Ramos (cell line): ENCODE measurements at regions not wholly inside any gene's neighbourhood (a gene's known extent, or its start where the extent isn't known, plus 50 kb on each side); places are given as distances from the start of the nearest gene placed in this dataset.

Experiments
- in situ Hi-C: fragments of 300-500 bp; cut with MboI; formaldehyde crosslinking; loops from one replicate; pipeline ENCODE4 v1.14.3; 2022; ENCODE audit warnings: low sequenced_read_pairs; ENCODE audit not compliant: unreplicated experiment

DNA sequence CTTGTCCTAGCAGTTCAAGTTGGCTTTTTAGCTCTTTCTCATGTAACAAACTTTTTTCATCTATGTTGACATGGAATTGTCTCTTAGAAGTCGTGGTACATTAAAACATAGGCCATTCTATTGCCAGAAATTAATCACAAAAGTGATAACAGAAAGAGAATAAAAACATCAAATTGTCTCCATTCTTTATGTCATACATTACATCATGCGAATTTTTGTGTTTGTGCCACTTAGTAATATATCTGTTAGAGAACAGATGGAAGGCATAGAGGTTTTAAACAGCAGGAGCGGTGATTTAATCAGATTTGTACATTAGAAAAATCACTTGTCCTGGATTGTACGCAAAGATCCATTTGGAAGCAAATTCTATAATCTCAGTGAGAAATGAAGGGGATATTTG is 136.5 kb upstream of the CDH20 start:
- in situ Hi-C loops = no loop called here

DNA sequence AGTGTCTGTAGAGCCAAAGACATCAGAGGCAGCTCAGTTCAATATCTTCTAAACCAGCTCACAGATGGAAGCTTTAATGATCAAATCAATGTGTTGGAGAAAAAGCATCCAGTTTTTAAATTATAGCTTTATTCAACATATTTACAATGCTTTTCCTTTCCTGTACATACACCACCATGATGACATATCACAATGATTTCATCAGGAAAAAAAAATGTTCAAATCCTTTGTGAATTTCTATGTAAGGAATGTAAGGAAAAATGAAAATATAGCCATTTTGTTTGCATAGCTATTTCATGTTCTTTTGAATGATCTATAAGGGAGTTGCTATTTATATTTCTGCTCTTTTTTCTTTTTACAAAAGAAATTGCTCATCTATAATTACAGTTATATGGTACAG is 134.7 kb upstream of the CDH20 start:
- in situ Hi-C loops = no loop called here

DNA sequence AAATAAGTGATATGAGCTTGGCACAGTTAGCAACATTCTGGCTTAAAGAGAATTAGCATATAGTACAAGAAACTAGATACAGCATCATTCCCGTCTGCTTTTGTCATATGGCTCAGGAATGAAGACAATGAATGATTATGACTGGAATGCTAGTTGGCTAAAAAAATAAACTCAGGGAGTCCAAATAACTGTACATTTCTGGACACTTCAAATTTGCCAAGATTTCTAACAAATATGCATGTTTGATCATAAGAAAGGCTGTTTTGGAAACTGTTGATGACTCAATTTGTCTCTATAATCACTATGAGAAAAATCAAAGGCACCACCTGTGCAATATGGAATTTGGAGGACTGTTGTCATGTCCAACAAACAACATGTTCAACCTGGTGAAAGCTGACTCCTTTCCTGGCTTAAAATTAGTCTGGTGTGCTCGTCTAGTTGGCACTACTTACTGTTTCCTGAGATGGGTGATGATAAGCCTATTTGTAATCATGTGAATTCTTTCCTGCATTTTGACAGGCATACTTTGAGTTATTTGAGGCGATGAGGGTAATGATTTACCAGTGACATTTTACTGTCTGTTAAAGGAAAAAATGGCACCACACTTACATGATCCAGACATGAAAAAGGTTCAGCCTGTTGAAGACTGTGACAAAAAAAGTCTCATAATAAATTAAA is 133.9 kb upstream of the CDH20 start:
- in situ Hi-C loops = no loop called here

DNA sequence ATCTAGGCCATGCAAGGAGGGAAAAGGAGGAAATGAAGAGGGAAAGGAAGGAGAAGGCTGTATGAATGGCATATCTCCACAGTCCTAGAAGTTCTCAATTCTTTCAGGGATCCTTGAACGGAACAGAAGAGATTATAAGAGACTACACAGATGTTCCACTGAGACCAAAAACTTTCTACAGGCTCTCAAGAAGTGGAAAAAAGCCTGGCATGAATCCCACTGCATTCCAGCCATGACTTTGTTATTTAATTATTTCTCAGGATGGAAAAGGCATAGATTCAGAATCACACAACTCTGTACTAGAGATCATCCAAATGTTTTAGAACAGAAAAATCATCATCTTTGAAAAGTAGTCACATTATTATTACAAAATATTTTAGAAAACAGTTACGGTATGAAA is 131.7 kb upstream of the CDH20 start:
- in situ Hi-C loops = no loop called here

DNA sequence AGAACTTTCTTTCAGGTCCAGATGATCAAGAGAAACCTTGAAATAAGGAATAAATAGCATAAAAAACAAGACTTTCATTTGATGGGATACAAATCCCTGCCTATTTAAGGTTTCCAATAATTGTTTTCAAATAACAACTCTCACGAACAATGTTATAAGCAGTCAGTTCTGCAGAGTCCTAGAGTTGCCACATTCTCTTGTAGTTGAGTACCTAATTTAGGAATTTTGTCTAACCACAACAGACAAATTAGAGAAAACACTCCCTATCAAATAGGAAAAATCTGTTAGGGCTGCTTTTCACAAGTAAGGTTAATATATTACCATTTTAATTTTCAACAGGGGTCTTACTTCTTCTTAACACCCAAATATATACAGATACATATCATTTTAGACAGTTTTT is 130.1 kb upstream of the CDH20 start:
- in situ Hi-C loops = no loop called here

DNA sequence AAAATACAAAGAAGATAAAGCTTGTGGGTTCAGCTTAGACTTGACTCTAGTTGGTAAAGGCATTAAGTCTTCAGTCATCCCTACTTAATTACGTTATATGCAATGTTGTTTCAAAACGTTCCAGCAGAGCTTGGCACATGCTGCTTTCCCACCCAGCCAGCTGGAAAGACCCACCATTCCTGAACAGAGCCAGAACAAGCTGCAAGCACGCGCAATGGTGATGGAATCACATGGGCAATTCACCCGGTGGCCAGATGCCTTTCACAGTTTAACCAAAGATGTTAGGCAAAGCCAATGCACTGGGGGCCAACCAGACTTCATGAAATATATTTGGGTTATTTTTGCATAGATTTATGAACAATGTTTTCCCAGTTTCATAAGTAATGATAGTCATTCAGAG is 123.4 kb upstream of the CDH20 start:
- in situ Hi-C loops = no loop called here

DNA sequence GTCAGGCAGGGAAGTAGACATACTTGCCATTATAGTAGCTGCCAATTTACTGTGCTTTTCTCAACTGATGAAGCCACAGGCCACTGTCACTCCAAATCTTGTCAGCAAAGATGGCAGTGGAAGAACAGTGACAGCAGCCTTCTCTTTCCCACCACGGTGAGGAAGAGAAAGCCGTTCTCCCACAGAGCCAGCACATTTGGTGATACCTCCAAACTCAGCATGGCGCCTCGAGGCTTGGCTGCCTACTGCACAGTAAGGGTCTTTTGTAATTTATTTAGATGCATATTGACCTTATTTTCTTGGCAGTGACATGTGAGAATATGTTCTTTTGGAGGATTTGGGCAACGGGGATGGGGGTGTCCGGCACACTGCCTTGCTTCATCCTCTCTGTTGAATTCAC is 117.2 kb upstream of the CDH20 start:
- in situ Hi-C loops = no loop called here

DNA sequence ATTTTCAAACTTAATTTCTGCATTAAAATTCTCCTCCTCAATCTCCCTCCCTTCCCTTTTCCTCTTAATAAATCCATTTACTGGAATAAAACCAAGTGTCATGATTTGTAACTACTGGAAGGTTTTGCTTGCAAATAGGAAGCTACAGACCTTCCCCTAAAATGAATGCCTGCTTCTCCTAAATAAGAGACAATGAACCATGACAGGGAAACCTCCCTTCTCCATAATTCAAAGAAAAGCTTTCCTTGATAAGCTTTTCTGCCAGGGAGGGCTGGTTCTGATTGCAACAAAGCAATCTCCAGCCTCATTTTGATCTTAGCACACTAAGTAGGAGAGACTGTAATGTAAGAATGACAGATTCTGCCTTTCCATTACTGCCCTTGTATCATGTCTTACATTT is 111.0 kb upstream of the CDH20 start:
- in situ Hi-C loops = no loop called here

DNA sequence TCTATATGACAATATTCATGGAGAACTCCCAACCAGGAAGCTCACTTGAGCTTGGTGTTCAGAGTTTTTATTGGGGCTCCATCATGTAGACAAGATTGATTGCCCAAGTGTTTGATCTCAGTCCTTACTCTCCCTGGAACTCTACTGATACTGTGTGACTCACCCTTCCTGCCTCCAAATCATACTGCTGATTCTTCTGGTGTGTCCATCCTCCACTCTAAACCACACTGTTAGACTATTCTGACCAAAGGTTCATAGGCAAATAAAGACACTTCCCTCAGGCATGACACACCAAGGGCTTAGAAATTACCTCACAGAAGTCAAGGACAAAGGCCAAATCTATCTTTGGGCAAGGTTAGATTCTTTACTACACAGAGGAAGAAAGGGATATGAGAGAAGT is 107.9 kb upstream of the CDH20 start:
- in situ Hi-C loops = no loop called here

DNA sequence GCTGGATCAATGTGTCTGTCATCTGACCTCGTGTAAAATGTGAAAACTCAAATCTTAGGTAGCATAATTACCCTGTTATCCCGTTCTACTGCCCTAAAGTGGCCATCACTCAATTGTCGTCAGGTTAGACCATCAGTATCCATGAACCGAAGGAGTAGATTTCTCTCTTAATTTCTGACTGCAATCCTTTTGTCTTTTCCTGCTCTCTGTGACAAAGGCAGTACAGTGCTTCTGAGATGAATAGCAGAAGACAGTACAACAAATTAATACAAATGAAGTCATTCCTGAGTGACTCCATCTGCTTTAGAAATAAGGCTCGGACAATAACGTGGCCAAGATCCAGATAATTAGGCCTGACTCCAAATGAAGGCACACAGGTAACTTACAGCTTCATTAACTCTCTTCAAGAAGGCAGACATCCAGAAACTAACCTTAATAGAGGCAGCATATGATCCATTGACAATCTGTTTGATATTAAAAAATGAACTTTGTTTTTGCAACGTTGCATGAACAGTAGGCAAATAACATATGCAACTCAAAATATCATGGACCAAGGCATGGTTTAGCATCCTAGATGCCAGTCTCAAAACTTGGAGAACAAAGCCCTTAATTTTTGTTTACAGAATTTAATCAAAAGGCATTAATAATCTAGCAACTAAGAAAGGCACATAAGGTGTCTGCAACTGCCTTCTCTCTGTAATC is 96.7 kb upstream of the CDH20 start:
- in situ Hi-C loops = no loop called here

DNA sequence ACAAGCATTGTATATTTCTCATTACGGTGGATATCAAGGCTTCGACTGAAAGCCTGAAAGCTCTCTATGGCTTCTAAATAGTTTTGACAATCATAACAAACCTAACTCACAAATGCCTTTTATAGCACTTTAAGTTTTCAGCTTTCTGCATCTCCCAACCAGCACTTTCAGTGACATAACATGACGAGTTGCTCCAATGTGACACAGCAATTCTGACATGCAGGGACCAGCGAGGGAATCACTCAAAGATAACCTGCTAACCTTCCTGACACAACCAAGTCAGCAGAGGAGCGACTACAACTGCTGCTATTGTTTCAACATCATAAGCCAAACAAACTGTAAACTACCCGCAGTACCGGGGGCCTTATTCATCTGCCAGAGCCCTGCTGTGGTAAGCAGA is 95.7 kb upstream of the CDH20 start:
- in situ Hi-C loops = no loop called here

DNA sequence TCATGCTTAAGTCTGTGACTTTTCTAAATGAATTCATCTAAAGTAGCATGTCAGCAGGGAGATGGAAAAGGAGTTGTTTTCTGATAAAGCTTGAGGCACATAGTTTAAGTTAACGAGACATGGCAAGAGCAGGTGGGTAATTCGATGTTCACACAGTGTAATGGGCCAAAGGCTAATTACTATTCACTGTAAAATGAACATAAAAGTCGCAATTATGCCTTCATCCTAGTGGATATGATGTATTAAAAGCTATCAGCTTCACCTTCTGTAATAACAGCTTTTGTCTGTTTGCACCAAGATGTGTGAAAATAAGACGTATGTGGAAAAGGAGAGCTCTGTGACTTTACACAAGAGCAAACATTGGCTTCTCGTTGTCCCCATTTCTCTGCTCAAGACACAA is 94.2 kb upstream of the CDH20 start:
- in situ Hi-C loops = no loop called here

DNA sequence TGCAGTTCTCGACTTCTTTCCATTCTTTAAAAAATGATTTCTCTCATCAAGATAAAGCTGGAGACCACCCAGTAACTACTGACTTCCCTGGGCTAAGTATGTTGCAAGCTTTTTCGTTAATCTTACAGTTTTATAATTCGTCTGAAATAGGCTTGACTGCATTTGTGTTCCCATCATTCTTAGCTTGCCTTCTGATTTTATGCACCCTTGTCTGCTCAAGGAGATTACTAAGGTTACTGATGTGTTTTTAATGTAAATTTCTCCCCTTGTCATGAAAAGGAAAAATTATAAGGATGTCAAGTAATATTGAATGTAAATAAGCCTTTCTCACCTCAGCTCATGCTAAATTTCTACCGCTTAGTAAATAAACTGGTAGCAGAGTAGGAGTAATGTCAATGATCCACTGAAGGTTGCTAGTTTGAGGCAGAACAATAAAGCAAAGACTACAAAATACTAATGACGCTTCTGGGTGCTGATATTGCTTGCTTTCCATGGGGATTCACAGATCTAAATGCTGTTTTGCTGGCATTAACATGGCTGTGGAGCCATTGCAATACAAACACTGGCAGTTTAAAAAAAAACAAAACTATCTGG is 91.9 kb upstream of the CDH20 start:
- in situ Hi-C loops = no loop called here

DNA sequence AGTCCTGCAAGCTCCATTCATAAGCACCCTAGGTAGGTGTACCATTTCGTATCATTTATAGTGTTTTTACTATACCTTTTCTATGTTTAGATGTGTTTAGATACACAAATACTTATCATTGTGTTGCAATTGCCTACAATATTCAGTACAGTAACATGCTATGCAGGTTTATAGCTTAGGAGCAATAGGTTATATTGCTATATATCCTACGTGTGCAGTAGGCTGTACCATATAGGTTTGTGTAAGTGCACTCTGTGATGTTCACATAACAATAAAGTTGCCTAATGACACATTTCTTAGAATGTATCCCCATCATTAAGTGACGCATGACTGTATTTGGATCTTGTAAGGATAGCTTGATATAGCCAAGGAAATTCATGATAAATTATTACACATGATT is 88.6 kb upstream of the CDH20 start:
- in situ Hi-C loops = no loop called here

DNA sequence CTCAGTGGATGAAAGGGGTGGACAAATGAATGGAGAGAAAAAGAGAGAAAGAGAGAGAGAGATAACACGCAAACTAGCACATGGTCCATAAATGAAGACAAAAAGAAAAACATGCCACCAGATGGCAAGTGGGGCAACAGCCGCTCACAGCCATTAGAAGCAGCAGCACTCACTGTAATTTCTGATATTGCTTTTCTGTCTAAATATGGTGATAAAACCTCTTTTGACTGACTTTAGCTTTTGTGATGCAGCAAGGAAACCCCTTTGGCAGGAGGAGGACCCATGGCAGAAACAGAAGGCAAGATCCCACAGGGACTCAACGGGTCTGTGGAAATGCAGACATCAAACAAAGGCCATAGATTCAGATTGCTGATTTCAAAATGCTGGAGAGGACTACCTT is 88.0 kb upstream of the CDH20 start:
- in situ Hi-C loops = no loop called here

DNA sequence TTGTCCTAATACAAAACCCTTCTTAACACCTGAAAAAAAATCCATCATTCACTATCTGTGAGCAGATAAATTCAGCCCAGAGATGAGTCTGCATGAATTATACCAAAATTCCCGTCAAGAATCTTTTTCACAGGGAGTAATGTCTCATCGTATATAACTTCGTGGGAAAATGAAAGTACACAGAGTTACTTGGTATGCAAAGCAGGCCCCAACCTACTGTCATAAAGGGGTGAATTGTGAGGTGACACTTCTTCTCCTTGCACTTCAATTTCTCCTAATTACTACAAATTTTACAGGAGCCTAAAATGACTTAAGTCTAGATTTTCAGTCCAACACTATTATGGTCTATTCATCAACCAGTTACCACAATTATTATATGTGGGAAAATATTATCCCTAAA is 84.6 kb upstream of the CDH20 start:
- in situ Hi-C loops = no loop called here

DNA sequence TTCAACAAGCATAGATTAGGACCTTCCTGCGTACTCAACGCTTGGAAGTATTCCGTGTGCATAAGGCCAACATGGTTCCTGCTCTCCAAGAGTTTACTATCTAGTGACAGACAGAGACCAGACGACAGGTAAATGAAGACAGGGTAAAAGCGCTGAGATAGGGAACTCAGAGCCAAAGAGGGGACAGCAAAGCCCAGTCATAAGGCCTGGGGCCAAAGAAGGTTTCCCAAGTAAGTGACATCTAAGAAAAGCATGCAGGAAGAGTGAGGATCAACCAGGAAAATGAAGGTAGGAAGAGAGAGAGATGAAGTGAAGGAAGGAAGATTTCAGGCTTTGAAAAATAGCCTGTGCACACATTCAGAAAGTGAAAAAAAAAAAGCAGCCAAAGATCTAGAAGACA is 76.9 kb upstream of the CDH20 start:
- in situ Hi-C loops = no loop called here

DNA sequence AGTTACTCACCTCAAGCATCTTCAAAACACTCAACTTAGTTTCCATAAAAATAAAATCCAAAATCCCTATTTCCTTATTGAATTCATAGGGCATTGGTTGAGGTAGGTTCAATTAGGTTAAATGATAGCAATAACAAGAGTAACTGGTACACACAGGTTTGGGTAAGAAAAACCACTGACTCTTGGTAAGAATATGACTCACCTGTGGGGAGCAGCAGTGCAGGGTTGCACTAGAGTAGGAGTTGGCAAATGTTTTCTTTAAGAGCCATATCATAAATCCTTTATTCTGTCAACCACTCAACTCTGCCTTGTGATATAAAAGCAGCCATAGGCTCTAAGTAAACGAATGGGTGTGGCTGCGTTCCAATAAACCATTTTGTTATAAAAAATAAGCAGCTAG is 71.4 kb upstream of the CDH20 start:
- in situ Hi-C loops = no loop called here

DNA sequence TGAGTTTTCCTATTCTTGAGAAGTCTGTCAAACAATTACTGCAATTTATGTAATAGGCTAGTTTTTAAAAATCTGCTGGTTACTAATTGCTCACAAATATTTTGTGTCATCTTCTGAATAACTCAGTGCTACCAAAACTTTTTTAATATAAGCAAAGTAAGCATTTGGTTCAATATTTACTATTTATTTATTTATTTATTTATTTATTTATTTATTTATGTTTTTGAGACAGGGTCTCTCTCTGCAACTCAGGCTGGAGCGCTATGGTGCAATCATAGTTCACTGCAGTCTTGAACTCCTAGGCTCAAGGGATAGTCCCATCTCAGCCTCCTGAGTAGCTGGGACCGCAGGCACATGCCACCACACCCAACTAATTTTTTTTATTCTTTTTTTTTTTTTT is 60.4 kb upstream of the CDH20 start:
- in situ Hi-C loops = no loop called here

DNA sequence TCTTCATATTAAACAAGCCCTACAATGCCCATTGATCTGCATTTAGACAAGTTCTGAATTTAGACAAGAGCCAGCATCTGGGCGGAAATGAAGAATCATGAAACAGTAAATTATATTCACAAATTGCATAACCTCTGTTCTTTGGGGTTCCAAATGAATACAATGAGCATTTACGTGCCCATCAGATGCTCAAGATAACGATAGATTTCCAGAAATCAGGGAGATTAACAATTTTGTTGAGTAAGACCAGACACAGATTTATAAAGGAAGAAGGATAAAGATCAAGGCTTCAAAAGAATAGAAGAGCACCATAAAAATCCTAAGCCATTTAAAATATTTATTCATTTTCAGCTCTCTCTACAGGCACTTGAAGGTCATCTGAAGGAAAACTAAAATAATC is 59.7 kb upstream of the CDH20 start:
- in situ Hi-C loops = no loop called here

DNA sequence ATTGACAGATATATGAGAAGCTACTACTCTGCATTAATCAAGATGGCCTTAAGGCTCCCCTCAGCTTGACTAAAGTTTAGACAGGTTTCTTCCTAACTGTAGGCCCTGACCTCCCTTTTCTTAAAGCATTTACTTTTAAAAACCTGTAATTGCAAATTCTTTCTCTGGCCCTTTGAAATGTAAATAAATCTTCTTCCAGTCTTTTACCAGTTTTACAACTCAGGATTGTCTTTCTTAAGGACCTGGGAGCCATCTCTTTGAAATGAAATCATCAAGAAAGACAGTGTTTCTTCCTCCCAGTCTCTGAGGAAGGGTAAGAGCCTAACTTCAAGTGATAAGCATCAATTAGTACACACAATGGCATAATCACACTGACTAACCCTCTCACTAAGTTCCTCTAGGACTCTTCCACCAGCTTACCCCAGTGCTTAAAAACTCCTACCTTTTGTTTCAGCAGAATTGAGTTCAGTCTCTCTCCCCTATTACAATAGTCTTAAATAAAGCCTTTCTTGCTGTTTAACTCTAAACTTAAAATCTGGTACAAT is 58.7 kb upstream of the CDH20 start:
- in situ Hi-C loops = no loop called here

DNA sequence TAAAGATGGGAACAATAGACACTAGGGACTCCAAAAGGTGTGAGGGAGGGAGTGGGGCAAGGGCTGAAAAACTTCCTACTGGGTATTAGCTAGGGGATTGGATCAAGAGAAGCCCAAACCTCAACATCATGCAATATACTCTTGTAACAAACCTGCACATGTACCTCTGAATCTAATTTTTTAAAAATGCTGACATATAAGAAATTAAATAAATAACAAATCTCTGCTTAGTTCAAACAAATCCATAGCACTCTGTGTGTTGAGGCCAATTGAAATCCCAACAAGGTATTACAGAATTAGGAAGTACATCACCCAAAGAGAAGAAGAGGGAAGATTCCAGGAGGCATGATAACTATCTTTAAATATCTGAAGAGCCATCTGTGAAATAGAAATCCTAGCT is 55.4 kb upstream of the CDH20 start:
- in situ Hi-C loops = no loop called here
